PC-9 (cell line): ENCODE measurements at regions not wholly inside any gene's neighbourhood (a gene's known extent, or its start where the extent isn't known, plus 50 kb on each side); places are given as distances from the start of the nearest gene placed in this dataset.

Source experiments
- CTCF ChIP-seq: fragments of 200-600 bp; sonication (generic); conservative IDR thresholded peaks from 2 replicates; pipeline ENCODE4 v1.6.1; 2017; ENCODE audit warnings: mixed run types, antibody characterized with exemption, mild to moderate bottlenecking, moderate library complexity
- EZH2 ChIP-seq: fragments of 200-600 bp; sonication (generic); IDR thresholded peaks from 2 replicates; pipeline ENCODE4 v1.8.0; 2017; ENCODE audit warnings: antibody characterized with exemption, low read depth

GRCh38 chr18:44508474-44508873, 172.2 kb upstream of the SETBP1 start:
- TF ChIP-seq CTCF, result no peak
- no peak for TF ChIP-seq EZH2
